ENCODE measurements at regions not wholly inside any gene's neighbourhood (a gene's known extent, or its start where the extent isn't known, plus 50 kb on each side); places are given as distances from the start of the nearest gene placed in this dataset.

DNA sequence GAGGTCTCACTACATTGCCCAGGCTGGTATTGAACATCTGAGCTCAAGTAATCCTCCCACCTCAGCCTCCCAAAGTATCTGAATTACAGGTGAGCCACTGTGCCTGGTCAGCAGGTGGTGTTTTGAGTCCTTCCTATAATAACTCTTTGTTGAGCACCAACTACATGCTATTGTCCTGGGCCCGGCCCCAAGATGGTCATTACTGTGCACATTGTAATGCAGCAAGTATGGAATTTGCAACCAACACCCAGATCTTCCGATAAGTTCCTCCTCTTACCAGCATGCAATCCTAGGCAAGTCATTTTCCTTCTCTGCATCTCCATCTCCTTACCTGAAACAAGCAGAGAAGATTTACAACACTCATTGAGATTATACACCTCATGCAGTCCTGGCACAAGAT lies 510.3 kb upstream of the KLF4 start:
- no peaks in the 10 kb centered on the region for H3K27me3 ChIP-seq
- TF ChIP-seq, protein P1, sequence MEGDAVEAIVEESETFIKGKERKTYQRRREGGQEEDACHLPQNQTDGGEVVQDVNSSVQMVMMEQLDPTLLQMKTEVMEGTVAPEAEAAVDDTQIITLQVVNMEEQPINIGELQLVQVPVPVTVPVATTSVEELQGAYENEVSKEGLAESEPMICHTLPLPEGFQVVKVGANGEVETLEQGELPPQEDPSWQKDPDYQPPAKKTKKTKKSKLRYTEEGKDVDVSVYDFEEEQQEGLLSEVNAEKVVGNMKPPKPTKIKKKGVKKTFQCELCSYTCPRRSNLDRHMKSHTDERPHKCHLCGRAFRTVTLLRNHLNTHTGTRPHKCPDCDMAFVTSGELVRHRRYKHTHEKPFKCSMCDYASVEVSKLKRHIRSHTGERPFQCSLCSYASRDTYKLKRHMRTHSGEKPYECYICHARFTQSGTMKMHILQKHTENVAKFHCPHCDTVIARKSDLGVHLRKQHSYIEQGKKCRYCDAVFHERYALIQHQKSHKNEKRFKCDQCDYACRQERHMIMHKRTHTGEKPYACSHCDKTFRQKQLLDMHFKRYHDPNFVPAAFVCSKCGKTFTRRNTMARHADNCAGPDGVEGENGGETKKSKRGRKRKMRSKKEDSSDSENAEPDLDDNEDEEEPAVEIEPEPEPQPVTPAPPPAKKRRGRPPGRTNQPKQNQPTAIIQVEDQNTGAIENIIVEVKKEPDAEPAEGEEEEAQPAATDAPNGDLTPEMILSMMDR (IDR thresholded peaks at IDR 0.05) = no peak
- no peak for DNase-seq
- no peaks in the 10 kb centered on the region for H3K9me3 ChIP-seq
- no peaks in the 10 kb centered on the region for H3K4me1 ChIP-seq
- H3K27ac ChIP-seq = no peak overlapping the region
- H3K36me3 ChIP-seq = no peaks in the 10 kb centered on the region
- no peak overlapping the region for H3K4me3 ChIP-seq
- intact Hi-C loops (cut with DNase I; ENCODE audit: low total_unique reads) = no loop called here

DNA sequence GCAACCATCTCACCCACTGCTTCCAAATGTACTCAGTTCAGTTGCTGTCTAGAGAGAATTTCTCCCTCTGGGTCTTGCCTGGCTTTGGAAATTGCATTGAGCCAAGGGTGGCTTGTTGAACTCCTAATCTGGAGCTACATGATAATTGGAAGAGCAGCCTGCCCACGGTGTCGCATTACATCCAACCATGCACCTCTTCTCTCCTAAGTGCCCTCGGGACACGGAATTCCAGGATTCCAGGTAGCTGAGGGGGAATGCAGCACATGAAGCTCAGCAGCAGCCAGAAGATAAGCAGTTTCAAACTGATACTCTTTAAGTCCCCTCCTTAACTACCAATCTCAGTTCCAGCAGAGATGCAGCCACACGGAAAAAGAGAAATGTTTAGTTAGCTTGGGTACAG lies 509.4 kb upstream of the KLF4 start:
- TF ChIP-seq, protein P1 (IDR thresholded peaks at IDR 0.05) = no peak
- no peak for DNase-seq
- no peaks in the 10 kb centered on the region for H3K4me1 ChIP-seq
- no peak overlapping the region for H3K4me3 ChIP-seq
- H3K27me3 ChIP-seq = no peaks in the 10 kb centered on the region
- no peak overlapping the region for H3K27ac ChIP-seq
- no peaks in the 10 kb centered on the region for H3K36me3 ChIP-seq
- no peaks in the 10 kb centered on the region for H3K9me3 ChIP-seq
- intact Hi-C loops (cut with DNase I; ENCODE audit: low total_unique reads) = no loop called here

DNA sequence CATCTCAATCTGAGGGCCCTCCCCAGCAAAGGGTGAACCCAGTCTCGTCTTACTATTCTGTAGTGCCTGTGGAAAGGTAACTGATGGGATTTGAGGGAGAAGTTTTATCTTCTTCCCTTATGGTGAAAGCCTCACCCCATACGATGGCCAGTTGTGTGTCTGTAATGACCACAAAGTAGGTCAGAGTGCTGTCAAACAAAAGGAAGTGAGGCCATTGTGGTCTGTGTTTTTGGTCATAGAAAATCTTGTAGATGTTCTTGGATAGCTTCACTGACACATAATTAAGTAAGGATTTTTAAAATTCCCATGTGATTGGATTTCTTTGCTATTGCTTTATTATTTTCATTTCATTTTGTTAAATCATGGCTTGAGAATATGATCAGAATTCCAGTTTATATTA lies 505.1 kb upstream of the KLF4 start:
- intact Hi-C loops (cut with DNase I; ENCODE audit: low total_unique reads) = no loop called here
- Histone ChIP-seq H3K27ac (no peak overlapping the region), H3K4me3 (no peak overlapping the region), H3K36me3 (no peaks in the 10 kb centered on the region), H3K27me3 (no peaks in the 10 kb centered on the region), H3K9me3 (no peaks in the 10 kb centered on the region), H3K4me1 (no peaks in the 10 kb centered on the region)
- TF ChIP-seq, protein P1 (IDR thresholded peaks at IDR 0.05) = no peak
- no peak for DNase-seq

DNA sequence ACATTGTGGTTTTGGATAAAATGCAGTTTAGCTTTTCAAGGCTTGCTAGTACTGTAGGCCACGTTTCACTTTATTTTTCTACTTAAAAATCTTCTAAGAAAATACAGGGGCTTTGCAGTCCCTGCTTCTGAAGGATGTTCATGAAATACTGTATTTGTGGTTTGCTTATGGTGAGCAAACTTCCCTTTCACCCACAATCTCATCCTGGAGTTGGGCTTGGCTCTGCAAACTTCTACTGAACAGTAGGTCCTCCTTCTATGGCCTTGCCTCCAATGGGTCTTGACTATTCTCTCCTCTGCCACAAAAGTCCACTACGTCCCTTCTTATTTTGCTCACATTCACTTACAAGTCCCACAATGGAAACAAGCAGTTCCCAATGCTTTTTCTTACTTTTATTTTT lies 502.7 kb upstream of the KLF4 start:
- H3K27ac ChIP-seq = no peak overlapping the region
- H3K9me3 ChIP-seq = no peaks in the 10 kb centered on the region
- TF ChIP-seq, protein P1 (IDR thresholded peaks at IDR 0.05) = no peak
- intact Hi-C loops (cut with DNase I; ENCODE audit: low total_unique reads) = no loop called here
- DNase-seq = no peak
- H3K4me1 ChIP-seq = no peaks in the 10 kb centered on the region
- no peak overlapping the region for H3K4me3 ChIP-seq
- H3K36me3 ChIP-seq = no peaks in the 10 kb centered on the region
- no peaks in the 10 kb centered on the region for H3K27me3 ChIP-seq

DNA sequence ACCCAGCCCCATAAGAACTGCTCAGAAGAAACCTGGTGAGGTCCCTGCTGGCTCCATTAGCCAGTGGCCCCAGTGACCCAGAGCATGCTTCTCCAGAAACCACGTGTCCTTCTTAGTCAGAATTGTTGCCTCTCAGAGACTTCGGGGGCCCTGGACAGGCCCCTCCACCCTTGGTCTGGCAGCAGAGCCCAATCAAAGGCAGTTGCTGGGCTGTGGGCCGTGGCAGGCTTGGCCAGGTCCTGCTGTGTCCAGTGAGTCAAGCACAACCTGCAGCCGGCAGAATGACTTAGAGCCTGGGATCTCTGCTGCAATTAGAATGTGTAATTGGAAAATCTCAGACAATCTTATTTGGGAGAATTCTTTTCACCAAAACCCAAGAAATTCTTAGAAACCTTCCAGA lies 502.0 kb upstream of the KLF4 start:
- Histone ChIP-seq H3K4me1 (no peaks in the 10 kb centered on the region), H3K27ac (no peak overlapping the region)
- intact Hi-C loops (cut with DNase I; ENCODE audit: low total_unique reads) = no loop called here

DNA sequence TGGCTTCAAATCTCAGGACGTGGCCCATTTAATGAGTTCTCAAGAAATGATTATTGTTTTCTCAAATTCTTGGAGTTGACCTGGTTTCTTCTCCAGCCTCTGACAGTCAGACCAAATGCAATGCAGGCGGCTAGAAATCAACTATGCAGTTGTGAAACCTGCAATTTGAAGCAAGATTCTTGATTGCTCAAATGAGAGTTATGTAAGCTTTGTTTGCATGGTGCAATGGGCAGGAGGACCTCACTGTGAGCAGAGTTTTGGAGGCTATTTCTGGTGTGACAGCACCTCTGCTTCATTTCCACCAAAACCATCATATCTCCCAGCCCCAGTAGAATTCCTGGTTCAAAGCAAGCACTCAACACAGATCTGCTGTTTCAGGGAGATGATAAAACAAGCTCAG lies 500.0 kb upstream of the KLF4 start:
- DNase-seq = peak in 1 of 2 donors; percentile 33
- H3K27me3 ChIP-seq = no peaks in the 10 kb centered on the region
- H3K4me3 ChIP-seq = no peak overlapping the region
- H3K4me1 ChIP-seq = no peaks in the 10 kb centered on the region
- H3K27ac ChIP-seq = no peak overlapping the region
- intact Hi-C loops (cut with DNase I; ENCODE audit: low total_unique reads) = no loop called here
- TF ChIP-seq, protein P1 (IDR thresholded peaks at IDR 0.05) = no peak
- H3K9me3 ChIP-seq = no peaks in the 10 kb centered on the region
- no peaks in the 10 kb centered on the region for H3K36me3 ChIP-seq

More for the DNA sequence above, 502.0 kb upstream of the KLF4 start:
- Histone ChIP-seq H3K27me3 (no peaks in the 10 kb centered on the region), H3K36me3 (no peaks in the 10 kb centered on the region), H3K4me3 (no peak overlapping the region), H3K9me3 (no peaks in the 10 kb centered on the region)
- TF ChIP-seq, protein P1 (IDR thresholded peaks at IDR 0.05) = no peak
- no peak for DNase-seq
